Upper lobe of right lung (tissue), 1 donor: ENCODE measurements at regions not wholly inside any gene's neighbourhood (a gene's known extent, or its start where the extent isn't known, plus 50 kb on each side); places are given as distances from the start of the nearest gene placed in this dataset.

Source experiments
- ATAC-seq: fragments of 200-7000 bp; cut with Tn5 transposase; one replicate; pipeline ENCODE4 v1.9.1; 2020; ENCODE audit warnings: mild to moderate bottlenecking, moderate library complexity
- DNase-seq: peaks from one replicate; pipeline ENCODE4 v3.0.0-alpha.2; 2020
- H3K27ac ChIP-seq: fragments of 200-600 bp; one replicate; pipeline ENCODE4 v1.8.0; 2022
- H3K27me3 ChIP-seq: fragments of 200-600 bp; one replicate; pipeline ENCODE4 v1.8.0; 2022; ENCODE audit warnings: mild to moderate bottlenecking
- H3K36me3 ChIP-seq: fragments of 200-600 bp; one replicate; pipeline ENCODE4 v1.8.0; 2022
- H3K4me1 ChIP-seq: fragments of 200-600 bp; one replicate; pipeline ENCODE4 v1.8.0; 2022
- H3K4me3 ChIP-seq: fragments of 200-600 bp; one replicate; pipeline ENCODE4 v1.8.0; 2022; ENCODE audit warnings: mild to moderate bottlenecking
- H3K9me3 ChIP-seq: fragments of 200-600 bp; one replicate; pipeline ENCODE4 v1.8.0; 2022
- CTCF ChIP-seq: fragments of 200-600 bp; IDR thresholded peaks from one replicate; pipeline ENCODE4 v1.8.0; 2022; ENCODE audit warnings: antibody characterized with exemption
- intact Hi-C: fragments of 100-400 bp; cut with DNase I; formaldehyde crosslinking; loops from one replicate; pipeline ENCODE4 v1.11.0; 2022
- donor health status: DM: no; HTN: yes; CAD: no; lungs with severe emphysema.

GRCh38 chr18:39365836-39366485, 1800.4 kb upstream of the CELF4 start:
- no peak overlapping the region for H3K27ac ChIP-seq
- intact Hi-C loops: no loop called here
- no peaks in the 10 kb centered on the region for H3K4me1 ChIP-seq
- H3K4me3 ChIP-seq: no peak overlapping the region
- TF ChIP-seq CTCF: no peak
- H3K36me3 ChIP-seq: no peaks in the 10 kb centered on the region
- ATAC-seq (no peak), DNase-seq (no peak)
- no peaks in the 10 kb centered on the region for H3K9me3 ChIP-seq
- no peaks in the 10 kb centered on the region for H3K27me3 ChIP-seq

DNA sequence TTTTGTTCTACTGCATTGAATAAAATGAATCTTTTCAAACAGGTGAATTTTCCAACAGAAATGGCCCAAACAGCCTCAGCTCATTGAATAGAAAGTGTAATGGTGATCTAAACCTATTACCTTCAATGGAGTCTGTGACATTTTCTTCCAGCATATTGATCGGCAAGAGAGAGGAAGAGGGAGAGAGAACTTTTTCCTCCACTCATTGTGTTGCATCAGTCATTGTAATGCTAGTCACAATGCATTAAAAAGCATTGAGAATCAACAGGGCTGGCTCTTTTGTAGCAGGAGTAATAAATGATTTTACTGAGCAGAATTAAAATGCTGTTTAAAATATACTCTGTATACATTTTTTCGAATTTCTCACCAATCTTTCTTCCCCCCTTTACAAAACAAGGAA, 1794.5 kb upstream of the CELF4 start:
- Histone ChIP-seq H3K27me3 (no peaks in the 10 kb centered on the region), H3K27ac (no peak overlapping the region), H3K9me3 (no peaks in the 10 kb centered on the region), H3K4me3 (no peak overlapping the region), H3K4me1 (no peaks in the 10 kb centered on the region), H3K36me3 (no peaks in the 10 kb centered on the region)
- no peak for DNase-seq
- intact Hi-C loops: no loop called here
- TF ChIP-seq CTCF: no peak
- no peak for ATAC-seq

GRCh38 chr18:39359636-39360035, 1794.0 kb upstream of the CELF4 start:
- Histone ChIP-seq H3K27me3 (no peaks in the 10 kb centered on the region), H3K9me3 (no peaks in the 10 kb centered on the region), H3K36me3 (no peaks in the 10 kb centered on the region), H3K4me3 (no peak overlapping the region), H3K27ac (no peak overlapping the region), H3K4me1 (no peaks in the 10 kb centered on the region)
- intact Hi-C loops: no loop called here
- no peak for DNase-seq
- ATAC-seq: no peak
- no peak for TF ChIP-seq CTCF

DNA sequence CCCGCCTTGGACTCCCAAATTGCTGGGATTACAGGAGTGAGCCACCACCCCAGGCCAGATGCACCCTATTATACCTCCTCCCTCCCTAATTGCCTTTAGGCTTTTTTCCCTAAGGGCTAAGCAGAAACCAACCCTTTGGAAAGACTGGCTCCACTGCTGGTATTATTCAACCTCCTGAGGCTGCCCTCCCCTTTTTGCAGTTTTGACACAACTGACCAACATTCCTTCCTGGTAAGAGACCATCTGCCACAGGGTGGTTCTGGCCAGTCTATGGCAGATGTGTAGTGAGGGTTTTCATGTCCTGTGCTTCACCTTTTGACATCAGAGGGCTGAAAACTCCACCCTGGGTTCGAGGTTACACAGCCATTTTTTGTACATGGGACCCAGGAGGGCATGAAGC, 1785.3 kb upstream of the CELF4 start:
- no peak overlapping the region for H3K4me3 ChIP-seq
- no peaks in the 10 kb centered on the region for H3K36me3 ChIP-seq
- no peak for ATAC-seq
- no peaks in the 10 kb centered on the region for H3K4me1 ChIP-seq
- no peak for DNase-seq
- no peak overlapping the region for H3K27ac ChIP-seq
- H3K27me3 ChIP-seq: no peaks in the 10 kb centered on the region
- H3K9me3 ChIP-seq: no peaks in the 10 kb centered on the region
- TF ChIP-seq CTCF: no peak
- intact Hi-C loops: no loop called here

GRCh38 chr18:39349801-39350200, 1784.2 kb upstream of the CELF4 start:
- no peaks in the 10 kb centered on the region for H3K4me1 ChIP-seq
- no peak for ATAC-seq
- intact Hi-C loops: no loop called here
- DNase-seq: no peak
- H3K9me3 ChIP-seq: no peaks in the 10 kb centered on the region
- TF ChIP-seq CTCF: no peak
- H3K27me3 ChIP-seq: no peaks in the 10 kb centered on the region
- H3K4me3 ChIP-seq: no peak overlapping the region
- H3K27ac ChIP-seq: no peak overlapping the region
- no peaks in the 10 kb centered on the region for H3K36me3 ChIP-seq

- no peak for TF ChIP-seq CTCF
- no peak overlapping the region for H3K27ac ChIP-seq
- no peaks in the 10 kb centered on the region for H3K27me3 ChIP-seq
- no peak for ATAC-seq
- H3K9me3 ChIP-seq: no peaks in the 10 kb centered on the region
- no peak for DNase-seq
- H3K36me3 ChIP-seq: no peaks in the 10 kb centered on the region
- intact Hi-C loops: no loop called here
- H3K4me1 ChIP-seq: no peaks in the 10 kb centered on the region
- no peak overlapping the region for H3K4me3 ChIP-seq
These were observed 1783.2 kb upstream of the CELF4 start for GRCh38 chr18:39348757-39349156.
